Erythroblast (primary cell): ENCODE measurements at regions not wholly inside any gene's neighbourhood (a gene's known extent, or its start where the extent isn't known, plus 50 kb on each side); places are given as distances from the start of the nearest gene placed in this dataset.

Experiments
- GATA1 ChIP-seq: IDR thresholded peaks from 2 replicates; pipeline ENCODE4 v1.6.1; 2011; ENCODE audit warnings: low read depth, mild to moderate bottlenecking, control low read depth, low read length, moderate library complexity
- POLR2A ChIP-seq: IDR thresholded peaks from 2 replicates; pipeline ENCODE4 v1.6.1; 2011; ENCODE audit warnings: mild to moderate bottlenecking, low read length

- no peak for TF ChIP-seq POLR2A
- TF ChIP-seq GATA1 = no peak
Observed at GRCh38 chr10:61821153-61821552, 80.3 kb upstream of the ARID5B start.
